NCI-H2227 (cell line): ENCODE measurements at regions not wholly inside any gene's neighbourhood (a gene's known extent, or its start where the extent isn't known, plus 50 kb on each side); places are given as distances from the start of the nearest gene placed in this dataset.

Experiments used
- DNase-seq: peaks from one replicate; lab custom pipeline; 2025; ENCODE audit not compliant: unreplicated experiment; lab: John Stamatoyannopoulos, UW

- no peak for DNase-seq
These were observed 794.0 kb upstream of the COX7C start for GRCh38 chr5:85823462-85824426.

- no peak for DNase-seq
These were observed 779.0 kb upstream of the COX7C start for GRCh38 chr5:85838781-85839180.

GRCh38 chr5:85841653-85842052 is 776.1 kb upstream of the COX7C start:
- no peak for DNase-seq

GRCh38 chr5:85843535-85843934 is 774.2 kb upstream of the COX7C start:
- no peak for DNase-seq

- DNase-seq = no peak
These were observed 768.3 kb upstream of the COX7C start for GRCh38 chr5:85849411-85849810.

GRCh38 chr5:85865296-85865695 is 752.4 kb upstream of the COX7C start:
- DNase-seq = no peak

GRCh38 chr5:85868070-85868469 is 749.7 kb upstream of the COX7C start:
- no peak for DNase-seq

- no peak for DNase-seq
These were observed 723.7 kb upstream of the COX7C start for GRCh38 chr5:85893996-85894395.

GRCh38 chr5:85896514-85896913 is 721.2 kb upstream of the COX7C start:
- DNase-seq = no peak

GRCh38 chr5:85906460-85906859 is 711.3 kb upstream of the COX7C start:
- DNase-seq = no peak

GRCh38 chr5:85910335-85910734 is 707.4 kb upstream of the COX7C start:
- DNase-seq = no peak

GRCh38 chr5:85920984-85921383 is 696.8 kb upstream of the COX7C start:
- DNase-seq = no peak

- no peak for DNase-seq
These were observed 696.2 kb upstream of the COX7C start for GRCh38 chr5:85921590-85921989.

- DNase-seq = no peak
These were observed 690.1 kb upstream of the COX7C start for GRCh38 chr5:85927632-85928031.

GRCh38 chr5:85929713-85930112 is 688.0 kb upstream of the COX7C start:
- DNase-seq = no peak

GRCh38 chr5:85931220-85931619 is 686.5 kb upstream of the COX7C start:
- no peak for DNase-seq

- no peak for DNase-seq
These were observed 679.5 kb upstream of the COX7C start for GRCh38 chr5:85938201-85938600.

- no peak for DNase-seq
These were observed 666.0 kb upstream of the COX7C start for GRCh38 chr5:85951707-85952210.

- DNase-seq = no peak
These were observed 665.1 kb upstream of the COX7C start for GRCh38 chr5:85952680-85953079.

- no peak for DNase-seq
These were observed 650.1 kb upstream of the COX7C start for GRCh38 chr5:85967681-85968080.

- no peak for DNase-seq
These were observed 645.2 kb upstream of the COX7C start for GRCh38 chr5:85972539-85972938.

GRCh38 chr5:85985167-85985566 is 632.6 kb upstream of the COX7C start:
- DNase-seq = no peak

GRCh38 chr5:85990998-85991397 is 626.7 kb upstream of the COX7C start:
- no peak for DNase-seq
